Rectal smooth muscle tissue (tissue), 1 donor: ENCODE measurements at regions not wholly inside any gene's neighbourhood (a gene's known extent, or its start where the extent isn't known, plus 50 kb on each side); places are given as distances from the start of the nearest gene placed in this dataset.

Experiments
- H3K27ac ChIP-seq: one replicate; pipeline ENCODE4 v1.7.0; 2013; ENCODE audit warnings: low read depth, low read length, inconsistent platforms
- H3K27me3 ChIP-seq: one replicate; pipeline ENCODE4 v1.7.0; 2013; ENCODE audit warnings: low read length; ENCODE audit not compliant: control insufficient read depth, insufficient read depth
- H3K36me3 ChIP-seq: one replicate; pipeline ENCODE4 v1.7.0; 2013; ENCODE audit warnings: low read length; ENCODE audit not compliant: control insufficient read depth, insufficient read depth
- H3K4me1 ChIP-seq: one replicate; pipeline ENCODE4 v1.7.0; 2013; ENCODE audit warnings: low read length; ENCODE audit not compliant: control insufficient read depth, insufficient read depth
- H3K4me3 ChIP-seq: one replicate; pipeline ENCODE4 v1.7.0; 2013; ENCODE audit warnings: low read length
- H3K9ac ChIP-seq: one replicate; pipeline ENCODE4 v1.7.0; 2013; ENCODE audit warnings: low read length

GRCh38 chr4:33060674-33061542 lies 2340.7 kb downstream of the PCDH7 start:
- H3K4me3 ChIP-seq = no peak overlapping the region
- no peaks in the 10 kb centered on the region for H3K27me3 ChIP-seq
- no peaks in the 10 kb centered on the region for H3K36me3 ChIP-seq
- H3K4me1 ChIP-seq = peaks cover 11% of the 10 kb centered on the region
- H3K27ac ChIP-seq = no peak overlapping the region
- H3K9ac ChIP-seq = no peak overlapping the region

GRCh38 chr4:33061727-33062126 lies 2341.6 kb downstream of the PCDH7 start:
- H3K27ac ChIP-seq = no peak overlapping the region
- H3K36me3 ChIP-seq = no peaks in the 10 kb centered on the region
- H3K4me1 ChIP-seq = peaks cover 11% of the 10 kb centered on the region
- no peak overlapping the region for H3K4me3 ChIP-seq
- no peak overlapping the region for H3K9ac ChIP-seq
- H3K27me3 ChIP-seq = no peaks in the 10 kb centered on the region

GRCh38 chr4:33062155-33062806 lies 2342.1 kb downstream of the PCDH7 start:
- no peaks in the 10 kb centered on the region for H3K27me3 ChIP-seq
- H3K9ac ChIP-seq = no peak overlapping the region
- no peaks in the 10 kb centered on the region for H3K36me3 ChIP-seq
- no peak overlapping the region for H3K27ac ChIP-seq
- H3K4me3 ChIP-seq = no peak overlapping the region
- H3K4me1 ChIP-seq = peaks cover 11% of the 10 kb centered on the region

- Histone ChIP-seq H3K4me1 (peaks cover 11% of the 10 kb centered on the region), H3K27me3 (no peaks in the 10 kb centered on the region), H3K4me3 (no peak overlapping the region), H3K36me3 (no peaks in the 10 kb centered on the region), H3K27ac (no peak overlapping the region), H3K9ac (no peak overlapping the region)
Measured at GRCh38 chr4:33063241-33063640, 2343.1 kb downstream of the PCDH7 start.

GRCh38 chr4:33064238-33064637 lies 2344.1 kb downstream of the PCDH7 start:
- Histone ChIP-seq H3K4me1 (peaks cover 11% of the 10 kb centered on the region), H3K9ac (no peak overlapping the region), H3K27me3 (no peaks in the 10 kb centered on the region), H3K27ac (no peak overlapping the region), H3K4me3 (no peak overlapping the region), H3K36me3 (no peaks in the 10 kb centered on the region)

- H3K4me3 ChIP-seq = no peak overlapping the region
Measured at GRCh38 chr4:33065749-33066148, 2345.6 kb downstream of the PCDH7 start.

GRCh38 chr4:33067221-33067620 lies 2347.1 kb downstream of the PCDH7 start:
- Histone ChIP-seq H3K36me3 (no peaks in the 10 kb centered on the region), H3K4me3 (no peak overlapping the region), H3K9ac (no peak overlapping the region), H3K27me3 (no peaks in the 10 kb centered on the region), H3K4me1 (peaks cover 11% of the 10 kb centered on the region), H3K27ac (no peak overlapping the region)

More at GRCh38 chr4:33065749-33066148, 2345.6 kb downstream of the PCDH7 start:
- Histone ChIP-seq H3K27me3 (no peaks in the 10 kb centered on the region), H3K36me3 (no peaks in the 10 kb centered on the region), H3K9ac (no peak overlapping the region), H3K27ac (no peak overlapping the region), H3K4me1 (peaks cover 11% of the 10 kb centered on the region)

- Histone ChIP-seq H3K9ac (no peak overlapping the region), H3K27me3 (no peaks in the 10 kb centered on the region), H3K4me3 (no peak overlapping the region), H3K4me1 (peaks cover 8% of the 10 kb centered on the region), H3K36me3 (no peaks in the 10 kb centered on the region), H3K27ac (no peak overlapping the region)
Measured at GRCh38 chr4:33068539-33068938, 2348.4 kb downstream of the PCDH7 start.

GRCh38 chr4:33071535-33071934 lies 2351.4 kb downstream of the PCDH7 start:
- H3K9ac ChIP-seq = no peak overlapping the region
- no peaks in the 10 kb centered on the region for H3K4me1 ChIP-seq
- H3K4me3 ChIP-seq = no peak overlapping the region
- no peaks in the 10 kb centered on the region for H3K36me3 ChIP-seq
- no peak overlapping the region for H3K27ac ChIP-seq
- no peaks in the 10 kb centered on the region for H3K27me3 ChIP-seq

GRCh38 chr4:33072298-33073089 lies 2352.3 kb downstream of the PCDH7 start:
- Histone ChIP-seq H3K27me3 (no peaks in the 10 kb centered on the region), H3K9ac (no peak overlapping the region), H3K4me3 (no peak overlapping the region), H3K36me3 (no peaks in the 10 kb centered on the region), H3K4me1 (no peaks in the 10 kb centered on the region), H3K27ac (no peak overlapping the region)

GRCh38 chr4:33073811-33074210 lies 2353.6 kb downstream of the PCDH7 start:
- Histone ChIP-seq H3K27me3 (no peaks in the 10 kb centered on the region), H3K27ac (no peak overlapping the region), H3K36me3 (no peaks in the 10 kb centered on the region), H3K4me1 (no peaks in the 10 kb centered on the region), H3K9ac (no peak overlapping the region), H3K4me3 (no peak overlapping the region)

GRCh38 chr4:33078145-33078544 lies 2358.0 kb downstream of the PCDH7 start:
- Histone ChIP-seq H3K27ac (no peak overlapping the region), H3K4me3 (no peak overlapping the region), H3K4me1 (no peaks in the 10 kb centered on the region), H3K27me3 (no peaks in the 10 kb centered on the region), H3K36me3 (no peaks in the 10 kb centered on the region), H3K9ac (no peak overlapping the region)
